MCF 10A (cell line): ENCODE measurements at regions not wholly inside any gene's neighbourhood (a gene's known extent, or its start where the extent isn't known, plus 50 kb on each side); places are given as distances from the start of the nearest gene placed in this dataset.

ENCODE experiments used
- BruUV-seq: library from RNA; stranded (reverse); fragments of 400-500 nt; replicated peaks from 2 replicates; lab custom pipeline; 2021; lab: Mats Ljungman, UMichigan
- CTCF ChIA-PET: fragments of 300-600 bp; sonication (Branson Sonifier 250); formaldehyde crosslinking; extraction: SDS; loops from one replicate; lab custom pipeline; 2021; ENCODE audit warnings: antibody characterized with exemption, inconsistent platforms; lab: Yijun Ruan, JAX
- POLR2A ChIA-PET: fragments of 300-600, 350-650 bp; sonication (Branson Sonifier 250); formaldehyde crosslinking; extraction: SDS; loops from one replicate; lab custom pipeline; 2020; ENCODE audit warnings: antibody characterized with exemption, inconsistent platforms; lab: Yijun Ruan, JAX
- DNase-seq: peaks from one replicate; pipeline ENCODE4 v3.0.0-alpha.2; 2018; ENCODE audit not compliant: unreplicated experiment
- H3K27ac Mint-ChIP-seq: one replicate; pipeline ENCODE4 v1.8.0; 2022; ENCODE audit warnings: mild to moderate bottlenecking, low read depth, mixed read lengths; ENCODE audit not compliant: unreplicated experiment
- H3K27me3 Mint-ChIP-seq: one replicate; pipeline ENCODE4 v1.8.0; 2022; ENCODE audit warnings: mixed read lengths; ENCODE audit not compliant: insufficient read depth, unreplicated experiment
- H3K36me3 Mint-ChIP-seq: one replicate; pipeline ENCODE4 v1.8.0; 2022; ENCODE audit warnings: mild to moderate bottlenecking, moderate library complexity, mixed read lengths; ENCODE audit not compliant: insufficient read depth, unreplicated experiment
- H3K4me1 Mint-ChIP-seq: one replicate; pipeline ENCODE4 v1.8.0; 2022; ENCODE audit warnings: mixed read lengths; ENCODE audit not compliant: insufficient read depth, unreplicated experiment
- H3K4me3 Mint-ChIP-seq: one replicate; pipeline ENCODE4 v1.8.0; 2022; ENCODE audit warnings: mild to moderate bottlenecking, moderate library complexity, mixed read lengths; ENCODE audit not compliant: unreplicated experiment
- H3K9me3 Mint-ChIP-seq: one replicate; pipeline ENCODE4 v1.8.0; 2022; ENCODE audit warnings: mixed read lengths; ENCODE audit not compliant: unreplicated experiment
- CTCF ChIP-seq: fragments of 200-600 bp; IDR thresholded peaks from one replicate; pipeline ENCODE4 v1.8.0; 2022; ENCODE audit warnings: antibody characterized with exemption, mild to moderate bottlenecking; ENCODE audit not compliant: unreplicated experiment
- intact Hi-C: fragments of 100-400 bp; cut with micrococcal nuclease; formaldehyde crosslinking; loops from 2 replicates; pipeline ENCODE4 v1.14.1; 2022

- Mint-ChIP-seq H3K9me3 (no peaks in the 10 kb centered on the region), H3K4me3 (no peak overlapping the region), H3K36me3 (no peaks in the 10 kb centered on the region), H3K27ac (no peak overlapping the region), H3K27me3 (no peaks in the 10 kb centered on the region), H3K4me1 (no peaks in the 10 kb centered on the region)
- ChIA-PET CTCF (no interaction called here), POLR2A (no interaction called here)
- intact Hi-C loops = no loop called here
- no peak for TF ChIP-seq CTCF
- no TSS peak for BruUV-seq
- no peak for DNase-seq
These were observed 319.8 kb downstream of the GATA3 start for GRCh38 chr10:8374334-8374733.

GRCh38 chr10:8375137-8375536, 320.6 kb downstream of the GATA3 start:
- Mint-ChIP-seq H3K27me3 (no peaks in the 10 kb centered on the region), H3K27ac (no peak overlapping the region), H3K9me3 (no peaks in the 10 kb centered on the region), H3K4me1 (no peaks in the 10 kb centered on the region), H3K4me3 (no peak overlapping the region), H3K36me3 (no peaks in the 10 kb centered on the region)
- intact Hi-C loops = no loop called here
- POLR2A ChIA-PET = no interaction called here
- DNase-seq = no peak
- no peak for TF ChIP-seq CTCF
- BruUV-seq = no TSS peak
- CTCF ChIA-PET = no interaction called here

GRCh38 chr10:8378198-8378983, 323.9 kb downstream of the GATA3 start:
- no peaks in the 10 kb centered on the region for H3K4me1 Mint-ChIP-seq
- no peak for TF ChIP-seq CTCF
- H3K4me3 Mint-ChIP-seq = no peak overlapping the region
- intact Hi-C loops = no loop called here
- H3K9me3 Mint-ChIP-seq = no peaks in the 10 kb centered on the region
- ChIA-PET CTCF (interaction anchor here (0.6 kb wide), 1 partner anchor 8 kb away, joined by 3 read pairs; no protein-coding TSS in a partner anchor), POLR2A (no interaction called here)
- no peaks in the 10 kb centered on the region for H3K36me3 Mint-ChIP-seq
- no peak overlapping the region for H3K27ac Mint-ChIP-seq
- DNase-seq = no peak
- BruUV-seq = no TSS peak
- H3K27me3 Mint-ChIP-seq = no peaks in the 10 kb centered on the region

GRCh38 chr10:8379906-8380832, 325.7 kb downstream of the GATA3 start:
- no peak for DNase-seq
- BruUV-seq = no TSS peak
- no peak for TF ChIP-seq CTCF
- Mint-ChIP-seq H3K9me3 (no peaks in the 10 kb centered on the region), H3K4me3 (no peak overlapping the region), H3K36me3 (peaks cover 2% of the 10 kb centered on the region), H3K27me3 (no peaks in the 10 kb centered on the region), H3K4me1 (no peaks in the 10 kb centered on the region), H3K27ac (no peak overlapping the region)
- ChIA-PET CTCF (interaction anchor here (0.6 kb wide), 2 partner anchors 355 to 703 kb away, joined by 3 read pairs; no protein-coding TSS in a partner anchor), POLR2A (no interaction called here)
- intact Hi-C loops = no loop called here
